SK-N-MC (cell line): ENCODE measurements at regions not wholly inside any gene's neighbourhood (a gene's known extent, or its start where the extent isn't known, plus 50 kb on each side); places are given as distances from the start of the nearest gene placed in this dataset.

ENCODE experiments used
- EZH2 ChIP-seq: fragments of 200-600 bp; sonication (generic); IDR thresholded peaks from one replicate; pipeline ENCODE4 v1.6.1; 2017; ENCODE audit warnings: antibody characterized with exemption
- POLR2AphosphoS5 ChIP-seq: IDR thresholded peaks from 2 replicates; pipeline ENCODE4 v1.6.1; 2012; ENCODE audit warnings: mild to moderate bottlenecking, low read depth, low read length, borderline replicate concordance

DNA sequence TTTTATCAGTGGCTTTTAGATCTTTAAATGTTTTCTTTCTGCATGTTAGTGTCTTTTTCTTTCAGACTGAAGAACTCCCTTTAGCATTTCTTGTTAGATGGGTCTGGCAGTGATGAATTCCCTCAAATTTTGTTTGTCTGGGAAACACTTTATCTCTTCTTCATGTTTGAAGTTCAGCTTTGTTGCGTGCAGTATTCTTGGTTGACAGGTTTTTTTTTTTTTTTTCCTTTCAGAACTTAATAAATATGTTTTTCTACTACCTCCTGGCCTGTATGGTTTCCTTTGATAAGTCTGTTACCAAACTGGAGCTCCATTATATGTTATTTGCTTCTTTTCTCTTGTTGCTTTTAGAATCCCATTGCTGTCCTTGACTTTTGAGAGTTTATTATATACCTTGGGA lies 89.8 kb upstream of the ACKR3 start:
- no peak for TF ChIP-seq POLR2AphosphoS5
- no peak for TF ChIP-seq EZH2
